ENCODE measurements at regions not wholly inside any gene's neighbourhood (a gene's known extent, or its start where the extent isn't known, plus 50 kb on each side); places are given as distances from the start of the nearest gene placed in this dataset.

DNA sequence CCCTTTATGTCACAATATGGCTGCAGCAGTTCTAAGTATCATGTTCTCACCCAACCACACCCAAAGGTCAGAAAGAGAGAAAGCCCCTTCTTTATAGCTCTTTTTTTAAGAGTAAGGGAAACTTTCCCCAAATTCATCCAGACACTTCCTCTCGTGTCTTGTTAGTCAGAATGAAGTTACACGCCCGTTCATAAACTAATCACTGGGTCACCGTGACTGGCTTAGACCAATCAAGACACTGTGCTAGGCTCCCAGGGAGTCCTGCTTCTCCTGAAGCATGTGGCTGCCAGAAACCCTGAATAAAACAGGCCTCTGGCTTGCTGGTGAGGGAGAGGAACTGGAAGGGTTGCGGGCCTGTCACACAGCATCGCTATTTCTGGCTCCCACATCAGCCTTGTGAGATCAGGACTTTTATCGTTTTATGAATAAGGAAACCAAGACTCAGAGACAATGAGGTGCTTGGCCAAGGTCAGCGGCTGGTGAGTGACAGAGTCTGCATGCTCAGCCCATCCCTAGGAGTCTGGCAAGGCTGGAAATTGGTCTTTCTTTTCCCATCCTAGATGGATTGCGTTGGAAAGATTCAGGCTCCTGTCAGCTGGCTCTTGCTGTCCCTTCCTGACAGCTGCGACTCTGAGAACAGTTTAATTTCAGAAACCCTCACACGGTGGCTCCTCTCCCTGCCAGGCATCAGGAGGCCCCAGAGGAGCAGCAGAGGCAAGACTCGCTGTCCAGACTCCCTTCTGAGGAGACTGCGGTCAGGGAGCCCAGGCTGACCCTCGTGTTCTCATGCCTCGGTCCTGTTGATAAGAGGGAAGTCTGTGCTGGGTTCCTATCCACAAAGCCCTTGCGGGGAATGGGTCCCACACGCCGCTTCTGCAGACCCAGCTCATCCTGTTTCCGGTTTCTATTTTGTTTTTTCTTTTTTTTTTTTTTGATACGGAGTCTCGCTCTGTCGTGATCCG lies 104.5 kb upstream of the TAF1B start:
- DNase-seq, result no peak

DNA sequence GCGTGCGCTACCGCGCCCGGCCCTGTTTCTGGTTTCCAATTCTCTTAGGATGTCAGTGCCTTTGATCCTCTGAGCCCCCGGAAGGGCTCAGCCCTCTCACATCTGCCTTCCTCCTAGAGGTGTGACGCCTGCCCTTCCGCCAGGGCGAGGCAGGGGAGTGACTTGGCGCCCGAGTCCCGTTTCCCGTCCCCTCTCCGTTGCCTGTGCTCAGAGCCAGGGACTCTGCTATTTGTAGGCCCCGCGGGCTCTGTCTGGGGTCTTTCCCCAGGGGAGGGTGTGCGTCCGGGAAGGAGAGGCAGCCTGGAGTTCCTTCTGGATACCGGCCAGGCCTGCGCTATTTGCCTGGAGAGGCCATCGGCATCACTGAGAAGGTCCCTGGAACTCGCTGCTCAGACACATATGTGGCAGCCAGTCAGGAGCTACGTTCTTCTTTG lies 103.7 kb upstream of the TAF1B start:
- no peak for DNase-seq

DNA sequence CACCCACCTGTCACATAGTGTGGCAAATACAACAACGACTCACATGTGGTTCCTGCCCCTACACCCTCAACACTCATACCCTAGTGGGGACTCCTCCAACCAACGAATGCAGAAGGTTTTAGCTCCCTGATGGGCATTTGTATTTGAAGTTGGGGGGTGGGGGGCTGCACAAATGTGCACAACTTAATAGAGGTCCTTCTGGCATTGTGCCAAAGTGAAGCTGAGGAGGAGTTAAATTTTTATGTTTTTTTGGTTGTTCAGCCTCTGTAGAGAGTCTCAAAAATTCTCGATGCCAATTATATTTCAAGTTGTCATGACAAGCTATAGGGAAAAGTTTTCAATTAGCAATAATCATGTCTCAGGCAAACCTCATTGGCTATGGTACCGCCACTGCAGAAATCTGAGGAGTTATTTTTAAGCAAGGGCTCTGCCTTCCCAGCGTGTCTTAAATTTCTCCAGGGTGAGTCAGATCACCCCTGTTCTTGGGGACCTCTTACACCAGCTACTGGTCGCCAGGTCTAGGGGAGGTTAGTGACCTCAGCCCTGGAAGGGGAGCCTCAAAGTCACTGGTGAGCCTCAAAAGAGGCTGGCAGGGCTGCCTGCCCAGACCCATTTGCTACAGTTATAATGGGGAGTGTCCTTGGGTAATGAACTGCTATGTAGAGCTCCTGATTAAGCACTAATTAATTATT lies 102.7 kb upstream of the TAF1B start:
- no peak for DNase-seq

DNA sequence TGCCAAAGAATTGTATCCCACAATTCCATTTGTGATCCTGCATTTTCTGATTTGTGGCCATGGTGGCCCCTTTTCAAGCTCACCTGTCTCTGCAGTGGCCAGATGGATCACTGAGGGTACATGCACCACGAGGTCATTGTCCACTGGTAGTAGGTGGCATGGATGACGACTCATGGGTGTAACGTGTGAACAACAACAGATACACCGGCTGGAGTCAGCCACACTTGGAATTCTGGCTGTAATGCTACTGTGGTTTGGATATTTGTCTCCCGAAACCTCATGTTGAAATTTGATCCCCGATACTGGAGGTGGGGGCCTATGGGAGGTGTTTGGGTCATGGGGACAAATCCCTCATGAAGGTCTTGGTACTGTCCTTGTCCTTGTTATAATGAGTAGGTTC lies 102.2 kb upstream of the TAF1B start:
- DNase-seq, result no peak

DNA sequence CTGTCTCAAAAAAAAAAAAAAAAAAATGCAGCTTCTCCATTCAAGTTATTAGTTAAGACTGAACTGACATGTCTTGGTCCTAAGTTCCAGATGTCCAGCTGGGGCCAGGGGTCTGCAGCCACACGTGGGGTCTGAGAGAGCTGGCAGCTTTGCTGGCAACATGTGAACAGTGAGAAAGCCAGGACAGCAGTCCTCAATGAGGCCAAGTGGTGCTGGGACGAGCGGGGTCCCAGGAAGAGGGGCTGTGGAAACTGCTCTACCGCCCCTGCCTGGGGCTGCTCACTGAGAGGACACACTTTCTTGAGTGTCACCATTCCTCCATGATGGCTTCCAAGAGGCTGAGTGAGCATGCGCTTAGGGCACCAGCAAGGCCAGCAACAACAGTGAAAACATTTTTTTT lies 100.7 kb upstream of the TAF1B start:
- no peak for DNase-seq

DNA sequence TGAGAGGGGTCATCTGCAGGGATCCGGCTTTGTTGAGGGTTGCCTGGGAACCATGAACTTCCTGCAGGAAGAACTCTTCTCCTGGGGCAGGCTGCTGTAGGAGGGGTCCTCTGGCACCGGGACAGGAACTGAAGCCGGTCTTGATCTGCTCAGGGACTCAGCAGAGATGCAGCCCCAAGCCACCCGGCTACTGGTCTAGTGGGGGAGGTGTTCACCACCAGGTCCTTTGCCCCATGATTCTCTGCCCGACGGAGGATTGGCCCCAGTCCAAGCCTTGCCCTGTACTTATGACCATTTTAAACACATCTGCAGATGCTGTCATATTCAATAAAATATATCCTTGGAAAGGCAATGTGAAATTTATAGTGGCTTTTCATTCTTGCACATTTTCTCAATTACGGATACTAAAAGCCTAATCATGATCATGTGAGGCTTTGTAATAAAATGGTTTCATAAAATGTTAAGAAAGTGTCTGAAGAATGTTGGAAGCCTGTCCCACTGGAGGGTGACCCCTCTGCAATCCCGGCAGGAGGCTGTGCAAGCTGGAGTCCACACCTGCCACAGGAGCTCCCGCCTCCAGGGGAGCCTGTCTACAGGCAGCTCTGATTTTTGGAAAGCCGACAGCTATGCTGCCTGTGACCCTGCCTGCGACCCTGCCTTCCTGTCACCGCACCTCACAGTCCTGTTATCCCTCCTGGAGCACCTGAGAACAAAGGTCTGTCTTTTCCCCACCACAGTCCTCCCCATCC lies 98.8 kb upstream of the TAF1B start:
- DNase-seq, result peak in 1 of 2 experiments; percentile 37

DNA sequence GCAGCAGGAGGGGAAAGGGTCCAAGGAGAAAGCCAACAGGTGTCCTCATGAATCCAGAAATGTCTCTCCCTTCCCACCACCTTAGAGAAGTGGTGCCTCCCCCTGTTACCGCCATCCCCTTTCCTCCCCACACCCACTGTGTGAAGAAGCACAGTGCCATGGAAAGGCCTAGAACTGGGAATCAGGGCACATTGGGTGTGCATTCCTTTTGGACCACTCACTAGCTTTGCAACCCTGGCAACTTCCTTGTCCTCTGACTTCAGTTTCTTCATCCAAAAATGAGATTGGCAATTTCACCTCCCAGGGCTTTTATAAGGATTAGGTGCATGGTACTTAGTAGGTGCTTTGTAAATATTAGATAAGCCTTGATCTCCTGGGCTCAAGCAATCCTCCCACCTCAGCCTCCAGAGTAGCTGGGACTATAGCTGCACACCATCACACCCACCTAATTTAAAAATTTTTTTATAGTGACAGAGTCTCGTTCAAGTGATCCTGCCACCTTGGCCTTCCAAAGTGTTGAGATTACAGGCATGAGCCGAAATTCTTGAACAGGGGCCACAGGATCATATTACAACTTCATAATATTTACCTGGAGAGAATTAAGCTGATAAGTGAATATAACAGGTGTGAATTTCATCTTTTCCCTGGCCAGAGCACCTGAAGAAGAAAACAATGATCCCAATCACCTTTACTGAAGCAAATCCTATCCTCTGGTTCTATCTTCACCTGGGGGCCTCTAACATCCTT lies 97.9 kb upstream of the TAF1B start:
- DNase-seq, result no peak

DNA sequence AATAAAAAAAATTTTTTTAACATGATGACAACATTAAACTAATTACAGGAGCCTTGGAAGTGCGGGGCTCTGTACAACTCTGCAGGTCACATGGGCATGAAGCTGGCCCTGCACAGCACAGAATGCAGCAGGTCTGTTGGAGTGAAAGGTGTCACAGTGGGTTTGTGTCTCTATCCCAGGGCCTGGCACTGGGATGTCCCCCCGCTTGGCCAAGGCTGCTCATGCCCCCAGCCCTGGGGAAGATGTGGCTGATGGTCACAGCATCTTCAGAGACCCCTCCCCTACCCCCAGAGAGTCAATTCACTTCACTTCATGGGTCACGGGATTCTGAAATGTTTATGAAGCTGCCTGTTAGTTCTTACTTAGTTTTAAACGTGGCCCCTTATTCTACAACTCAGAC lies 95.9 kb upstream of the TAF1B start:
- DNase-seq, result no peak

DNA sequence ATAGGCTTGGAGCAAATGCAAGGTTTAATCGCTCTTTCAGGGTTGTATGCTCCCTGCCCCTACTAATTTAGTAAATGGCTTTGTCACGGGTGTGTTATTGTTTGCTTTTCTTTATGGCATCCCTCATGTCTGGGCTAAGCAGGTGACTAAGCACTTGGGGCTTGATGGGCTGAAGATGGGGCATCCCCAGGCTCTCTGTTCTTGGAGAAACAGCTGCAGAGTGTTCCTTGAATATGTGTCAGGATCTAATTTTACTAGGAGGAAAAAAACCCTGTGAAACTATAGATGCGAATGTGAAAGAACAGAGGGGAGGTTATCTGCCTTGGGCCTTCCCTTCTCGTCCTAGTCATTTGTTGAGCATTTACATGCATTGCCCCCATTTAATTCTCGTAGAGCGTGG lies 94.7 kb upstream of the TAF1B start:
- DNase-seq, result no peak

DNA sequence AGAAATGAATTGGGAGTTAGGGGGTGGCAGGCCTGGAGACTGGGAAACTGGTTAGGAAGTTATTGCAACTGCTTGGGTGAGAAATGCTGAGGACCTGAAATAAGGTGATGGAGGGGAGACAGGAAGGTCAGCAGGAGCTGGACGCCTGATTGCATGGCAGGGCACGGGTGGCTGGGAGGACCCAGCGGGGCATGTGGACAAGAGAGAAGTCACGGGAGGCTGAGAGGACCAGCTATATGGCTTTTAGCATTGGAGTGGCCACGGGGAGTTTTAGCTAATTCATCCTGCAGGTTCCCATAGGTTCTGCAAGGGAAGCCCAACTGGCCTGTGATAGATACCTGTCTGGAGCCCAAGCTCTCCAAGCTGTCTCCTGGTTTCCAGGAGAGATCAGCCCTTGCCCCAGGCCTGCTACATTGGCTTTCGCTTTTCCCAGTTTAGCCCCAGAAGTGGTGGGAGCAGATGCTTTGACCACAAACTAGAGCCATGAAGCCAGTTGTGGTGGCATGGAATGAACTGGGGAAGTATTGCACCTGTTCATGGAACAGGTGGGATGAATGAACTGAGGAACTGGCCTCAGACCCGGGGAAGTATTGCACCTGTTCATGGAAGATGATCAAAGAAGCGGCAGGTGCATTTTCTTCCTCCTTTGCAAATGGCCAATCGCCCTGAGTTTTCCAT lies 93.6 kb upstream of the TAF1B start:
- no peak for DNase-seq

DNA sequence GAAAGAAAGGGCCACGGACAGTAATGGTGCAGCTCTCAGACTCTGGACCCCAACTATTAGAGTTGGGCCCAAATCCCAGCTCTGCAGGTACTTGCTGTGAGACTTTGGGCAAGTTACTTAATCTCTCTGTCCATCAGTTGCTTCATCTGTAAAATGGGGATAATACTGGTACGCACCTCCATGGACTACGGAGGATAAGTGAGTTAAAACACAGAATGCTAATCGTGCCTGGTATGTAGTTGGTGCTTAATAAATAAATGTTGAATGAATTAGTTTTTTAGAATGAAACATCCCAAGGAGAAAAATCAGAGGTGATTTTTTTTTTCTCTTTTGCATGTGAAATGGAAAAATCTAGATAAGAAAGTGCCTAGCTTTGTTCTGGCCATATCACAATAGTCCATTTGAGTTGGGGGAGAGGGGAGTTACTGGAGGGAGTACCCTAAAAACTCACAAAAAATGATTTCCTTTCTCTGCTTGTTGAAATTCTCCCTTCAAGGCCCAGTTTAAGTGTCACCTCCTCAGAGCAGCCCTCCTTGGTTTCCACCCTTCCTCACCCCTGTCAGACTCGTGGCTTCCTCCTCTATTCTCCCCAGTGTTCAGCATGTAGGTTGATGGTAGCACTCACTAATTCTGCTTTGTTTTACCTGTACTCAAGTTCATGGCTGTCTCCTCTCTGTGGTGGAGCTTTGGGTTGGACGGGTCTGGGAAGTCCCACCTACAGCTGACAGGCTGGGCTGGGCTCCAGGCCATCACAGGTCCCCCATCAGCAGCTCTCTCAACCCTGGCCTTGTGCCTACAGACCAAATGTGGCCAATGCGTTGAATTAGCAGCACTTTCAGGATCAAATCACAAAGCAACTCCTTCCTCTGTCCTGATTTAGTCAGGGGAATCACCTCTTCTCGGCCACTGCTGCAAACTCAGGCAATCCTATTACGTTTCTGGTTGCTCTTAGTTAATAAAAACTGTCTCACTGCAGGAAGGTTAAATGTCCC lies 92.8 kb upstream of the TAF1B start:
- no peak for DNase-seq

DNA sequence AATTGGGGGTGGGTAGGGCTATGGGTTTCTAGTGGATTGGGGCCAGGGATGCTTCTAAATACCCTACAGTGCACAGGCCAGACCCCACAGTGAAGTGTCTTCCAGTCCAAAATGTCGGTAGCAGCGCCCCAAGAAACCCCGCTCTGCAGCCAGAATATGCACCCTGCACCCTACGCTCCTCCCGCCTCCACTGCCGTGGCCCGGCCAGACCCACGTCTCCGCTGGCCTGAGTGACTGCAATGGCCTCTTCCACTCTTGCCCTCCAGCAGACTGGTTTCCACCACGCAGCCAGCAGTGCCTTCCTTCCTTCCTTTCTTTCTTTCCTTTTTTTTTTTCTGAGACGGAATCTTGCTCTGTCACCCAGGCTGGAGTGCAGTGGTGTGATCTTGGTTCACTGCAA lies 91.4 kb upstream of the TAF1B start:
- DNase-seq, result no peak

DNA sequence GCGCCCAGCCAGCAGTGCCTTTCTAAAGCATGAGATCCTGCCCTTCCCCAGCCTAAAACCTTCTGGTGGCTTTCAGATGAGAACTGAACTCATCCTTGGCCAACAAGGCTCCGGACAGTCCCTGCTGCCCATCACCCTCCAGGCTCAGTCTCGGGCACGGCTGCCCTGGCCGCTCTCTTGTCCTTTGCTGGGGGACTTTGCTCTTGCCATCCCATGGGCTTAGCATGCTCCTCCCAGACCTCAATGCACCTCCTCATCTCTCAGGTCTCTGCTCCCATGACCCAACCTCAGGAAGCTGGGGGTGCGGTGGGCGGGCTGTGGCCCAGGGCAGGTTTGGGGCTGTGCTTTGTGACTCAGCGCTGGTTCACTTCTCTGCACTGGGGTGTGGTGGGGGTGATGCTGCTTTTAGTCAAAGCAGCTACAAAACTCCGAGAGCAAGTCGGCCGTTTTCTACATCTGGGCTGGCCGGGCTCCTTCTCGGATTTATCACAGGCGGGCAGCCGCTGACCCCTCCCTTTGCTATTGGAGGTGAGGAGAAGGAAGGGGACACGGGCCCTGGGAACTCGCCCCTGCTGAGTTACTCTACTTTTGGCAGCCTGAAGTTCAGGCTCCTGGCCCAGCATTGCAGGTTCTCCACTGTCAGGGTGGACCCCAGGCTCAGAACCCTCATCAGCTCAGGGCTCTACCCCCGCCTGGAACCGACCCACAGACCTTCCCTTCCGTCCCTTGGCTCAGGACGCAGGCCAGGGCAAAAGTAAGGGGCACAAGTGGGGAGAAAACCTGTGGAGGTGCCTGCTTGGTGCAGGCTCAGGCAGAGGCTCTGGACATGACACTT lies 90.6 kb upstream of the TAF1B start:
- DNase-seq, result no peak

DNA sequence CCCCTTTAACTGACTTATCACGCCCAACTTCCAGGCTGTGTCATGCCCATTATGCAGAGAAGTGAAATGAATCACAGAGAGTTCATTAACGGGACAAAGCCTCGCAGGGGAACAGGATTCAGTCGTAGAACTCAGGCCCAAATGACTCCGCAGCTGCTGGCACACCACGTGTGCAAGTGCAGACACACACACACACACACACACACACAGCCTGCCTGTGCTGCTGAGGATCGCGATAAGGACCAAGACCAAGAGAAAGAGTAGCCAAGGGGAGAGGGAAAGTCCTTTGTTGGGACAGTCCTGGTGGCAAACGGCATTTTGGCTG lies 90.0 kb upstream of the TAF1B start:
- DNase-seq, result no peak

DNA sequence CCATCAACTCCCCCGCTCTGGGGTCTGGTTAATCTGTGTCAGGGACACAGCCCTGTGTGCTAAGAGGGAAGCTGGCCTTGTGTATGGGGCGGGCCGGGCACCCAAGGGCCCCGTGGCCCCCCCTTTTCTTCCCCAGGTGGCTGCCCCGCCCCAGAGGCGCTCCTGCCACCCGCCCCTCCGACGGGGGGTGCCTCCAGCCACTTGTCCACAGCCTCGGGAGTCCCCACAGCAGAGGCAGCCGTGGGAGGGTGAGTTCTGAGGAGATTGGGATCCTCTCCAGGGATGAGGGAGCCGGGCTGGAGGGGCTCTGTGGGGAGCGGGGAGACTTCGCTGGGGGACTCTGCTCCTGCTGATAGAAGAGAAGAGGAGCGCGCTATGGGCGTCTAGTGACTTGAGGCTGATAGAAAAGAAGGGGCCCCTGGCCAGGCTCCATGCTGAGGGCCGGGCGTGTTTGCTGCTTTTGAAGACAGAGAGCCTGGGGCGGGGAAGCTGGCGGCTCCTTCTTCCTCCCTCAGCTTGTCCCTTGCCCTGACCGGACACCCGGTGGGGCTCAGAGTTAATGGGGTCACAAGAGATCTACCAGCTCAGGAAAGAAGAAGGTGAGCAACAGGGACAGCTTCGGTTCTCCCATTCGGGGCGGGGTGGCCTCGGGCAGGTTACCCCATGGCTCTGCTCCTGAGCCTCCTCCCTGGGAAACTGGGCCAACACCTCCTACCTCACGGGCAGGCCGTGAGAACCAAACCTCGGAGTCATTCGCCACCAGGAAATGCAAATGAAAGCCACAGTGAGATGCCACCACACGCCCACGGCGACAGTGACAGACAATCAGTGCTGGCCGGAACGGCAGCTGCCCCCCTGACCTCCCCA lies 89.4 kb upstream of the TAF1B start:
- DNase-seq, result no peak

DNA sequence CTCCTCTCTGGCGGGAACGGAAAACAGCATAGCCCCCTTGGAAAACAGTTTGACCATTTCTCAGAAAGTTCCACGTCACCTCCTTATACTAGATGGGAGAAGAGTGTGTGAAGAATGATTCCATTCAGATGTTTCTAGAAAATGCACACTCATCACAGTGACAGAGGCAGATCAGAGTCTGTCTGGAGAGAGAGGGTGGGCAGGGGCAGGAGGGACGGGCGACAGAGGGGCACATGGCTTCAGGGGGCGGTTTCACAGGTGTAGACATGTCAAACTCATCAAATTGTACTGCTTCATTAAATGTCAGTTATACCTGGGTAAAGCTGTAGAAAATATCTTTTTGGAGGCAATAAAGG lies 88.8 kb upstream of the TAF1B start:
- DNase-seq, result no peak

DNA sequence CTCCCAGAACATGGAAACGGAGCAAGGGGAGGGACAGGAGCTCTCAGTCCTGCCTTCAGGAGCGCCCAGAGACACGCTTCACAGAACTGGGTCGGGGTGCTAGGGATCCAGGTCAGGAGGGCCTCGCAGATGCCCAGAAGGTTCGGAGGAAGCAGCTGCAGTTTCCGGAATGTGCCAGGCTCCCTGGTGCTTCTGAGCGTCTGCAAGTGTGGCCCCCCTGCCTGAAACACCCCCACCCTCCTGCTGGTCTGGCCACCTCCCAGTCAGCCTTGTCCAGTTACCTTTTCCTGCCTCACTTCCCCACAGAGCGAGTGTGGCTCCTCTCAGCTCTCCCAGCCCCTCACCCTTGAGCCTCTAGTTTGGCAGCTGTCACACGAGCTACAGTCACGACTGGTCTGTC lies 88.3 kb upstream of the TAF1B start:
- DNase-seq, result no peak

DNA sequence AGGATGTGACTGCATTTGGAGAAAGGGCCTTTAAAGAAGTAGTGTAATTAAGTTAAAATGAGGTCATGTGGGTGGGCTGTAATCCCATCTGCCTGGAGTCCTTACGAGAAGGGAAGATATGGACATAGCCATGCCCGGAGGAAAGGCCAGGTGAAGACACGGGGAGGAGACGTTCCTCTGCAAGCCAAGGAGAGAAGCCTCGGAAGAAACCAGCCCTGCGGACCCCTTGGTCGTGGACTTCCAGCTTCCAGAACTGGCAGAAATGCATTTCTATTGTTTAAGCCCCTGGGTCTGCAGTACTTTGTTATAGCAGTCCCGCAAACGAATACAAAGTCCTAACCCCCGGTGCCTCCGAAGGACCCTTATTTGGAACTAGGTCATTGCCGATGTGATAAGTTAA lies 87.6 kb upstream of the TAF1B start:
- DNase-seq, result no peak

DNA sequence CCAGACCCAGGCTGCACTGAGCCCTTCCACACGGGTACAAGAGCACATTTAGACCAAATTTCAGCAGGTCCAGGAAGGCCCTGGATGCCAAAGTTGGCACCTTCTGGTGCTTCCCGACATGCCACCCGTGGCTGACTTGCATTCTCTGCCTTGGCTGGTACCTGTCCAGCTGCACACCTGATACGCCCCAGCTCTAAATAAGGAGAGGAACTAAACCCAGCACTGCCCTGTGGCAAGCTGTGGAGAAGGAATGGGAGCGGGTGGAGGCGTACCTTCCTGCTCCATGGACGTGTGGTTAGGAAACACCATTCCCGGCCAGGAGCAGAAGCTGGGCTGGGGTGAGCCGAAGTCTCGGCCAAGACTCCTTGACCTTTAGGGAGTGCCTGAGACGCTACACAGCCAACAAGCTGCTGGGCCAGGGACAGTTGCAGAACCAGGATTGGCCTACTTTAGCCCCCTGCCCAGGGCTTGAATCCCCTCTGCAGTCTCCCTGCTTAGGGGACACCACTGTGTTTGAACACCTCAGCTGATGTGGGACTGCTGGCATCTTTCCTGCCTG lies 86.5 kb upstream of the TAF1B start:
- no peak for DNase-seq
